ENCODE measurements at regions not wholly inside any gene's neighbourhood (a gene's known extent, or its start where the extent isn't known, plus 50 kb on each side); places are given as distances from the start of the nearest gene placed in this dataset.
"Not testable (repeated sequence)": the region's sequence is repeated elsewhere in the genome, so short reads cannot be mapped to it uniquely, and the experiment has no call there.

DNA sequence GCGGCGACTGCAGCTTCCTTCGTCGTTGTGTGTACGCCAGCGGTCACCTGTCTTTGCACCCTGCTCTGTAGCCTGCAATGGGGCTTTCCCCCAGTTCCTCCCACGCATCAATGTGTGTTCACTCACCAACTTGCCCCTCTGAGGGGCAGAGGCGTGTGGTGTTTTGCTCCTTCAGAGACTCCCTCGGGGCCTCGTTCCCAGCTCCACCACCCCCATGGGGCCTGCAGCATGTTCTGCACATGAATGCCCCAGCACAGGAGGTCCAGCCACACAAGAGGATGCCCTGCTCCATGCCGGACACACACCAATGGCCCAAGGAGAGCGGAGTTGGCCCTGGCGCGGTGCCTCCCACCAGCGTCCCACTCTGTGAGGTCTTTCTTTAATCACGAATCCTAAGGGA, 196.8 kb downstream of the BANP start:
- H3K27ac ChIP-seq; H3K27me3 ChIP-seq; DNase-seq; H3K9me3 ChIP-seq; ATAC-seq; H3K36me3 ChIP-seq; H3K4me3 ChIP-seq; intact Hi-C loops (cut with DNase I): not testable (repeated sequence)
- 91% methylated on average over 16 of the region's 16 CpGs for WGBS, 2 donors
- H3K4me1 ChIP-seq: peaks cover 0 to 14% (median 0%) of the 10 kb centered on the region in 9 donors

DNA sequence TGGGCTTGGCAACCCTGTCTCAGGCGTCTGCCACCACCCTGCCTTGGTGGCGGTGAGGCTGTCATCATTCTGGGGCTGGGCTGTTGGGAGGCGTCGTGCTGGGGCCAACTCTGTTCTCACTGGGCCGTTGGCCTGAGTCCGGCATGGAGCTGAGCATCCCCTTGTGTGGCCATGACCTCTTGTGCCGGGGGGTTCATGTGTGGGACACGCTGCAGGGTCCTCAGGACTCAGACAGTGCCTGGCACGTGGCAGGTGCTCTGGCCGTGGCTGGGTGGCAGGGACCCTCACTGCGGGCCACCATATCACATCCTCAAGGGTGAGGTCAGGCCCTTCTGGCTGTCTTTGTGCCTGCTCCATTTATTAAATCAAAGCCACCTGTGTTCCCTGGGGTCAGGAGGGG, 197.4 kb downstream of the BANP start:
- not testable (repeated sequence) for ATAC-seq
- 83 to 90% methylated on average over 11 of the region's 11 CpGs for WGBS, 2 donors
- peak overlapping the region in 2 of 10 donors; percentile 31 to 50 for H3K27ac ChIP-seq

DNA sequence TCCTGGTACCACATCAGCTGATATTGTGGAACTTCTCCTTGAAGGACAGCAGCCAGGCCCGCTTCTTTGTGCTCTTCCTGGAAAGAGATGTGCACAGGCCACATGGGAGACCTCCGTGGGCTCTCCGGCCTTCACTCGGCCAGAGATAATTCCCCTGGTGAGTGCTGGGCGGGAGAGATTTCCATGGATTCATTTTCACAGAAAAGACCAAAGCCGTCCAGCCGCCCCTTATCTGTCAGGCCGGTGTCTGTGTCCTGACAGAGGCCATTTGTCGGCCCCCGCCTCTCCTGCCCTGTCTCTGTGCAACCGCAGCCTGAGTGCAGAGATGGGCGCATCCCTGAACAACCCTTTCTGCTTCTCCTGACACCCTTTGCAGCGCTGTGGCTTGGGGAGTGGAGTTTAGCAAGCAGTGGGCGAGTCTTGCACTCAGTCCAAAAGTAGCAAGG, 197.9 kb downstream of the BANP start:
- 68 to 71% methylated on average over 14 of the region's 14 CpGs for WGBS, 2 donors
- H3K27me3 ChIP-seq; H3K36me3 ChIP-seq; H3K9me3 ChIP-seq; H3K4me1 ChIP-seq; intact Hi-C loops (cut with DNase I); H3K4me3 ChIP-seq: not testable (repeated sequence)
- peak overlapping the region in 2 of 10 donors; percentile 31 to 50 for H3K27ac ChIP-seq
- DNase-seq (peak in 1 of 2 donors; percentile 19), ATAC-seq (peak in 2 of 8 donors; percentile 3 to 9)

More for the DNA sequence above, 197.4 kb downstream of the BANP start:
- DNase-seq; H3K36me3 ChIP-seq; intact Hi-C loops (cut with DNase I); H3K27me3 ChIP-seq; H3K9me3 ChIP-seq; H3K4me3 ChIP-seq: not testable (repeated sequence)
- peaks cover 0 to 10% (median 0%) of the 10 kb centered on the region in 9 donors for H3K4me1 ChIP-seq

DNA sequence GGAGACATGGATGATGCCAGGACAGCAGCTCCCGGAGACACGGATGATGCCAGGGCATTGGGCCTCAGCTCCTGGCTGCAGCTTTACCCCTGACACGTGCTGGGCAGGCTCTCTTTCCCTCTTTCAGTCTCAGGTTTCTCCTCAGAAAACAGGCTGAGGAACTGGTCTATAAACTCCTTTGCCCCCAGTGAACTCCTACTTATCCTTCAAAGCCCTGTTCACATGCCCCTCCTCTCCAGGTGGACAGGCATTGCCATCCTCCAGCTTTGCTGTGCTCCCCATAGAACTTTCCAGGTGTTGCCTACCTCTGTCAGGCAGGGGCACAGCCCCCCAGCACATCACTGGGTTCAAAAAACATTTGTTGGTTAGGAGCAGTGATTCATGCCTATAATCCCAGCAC, 198.4 kb downstream of the BANP start:
- intact Hi-C loops (cut with DNase I); H3K36me3 ChIP-seq; H3K27ac ChIP-seq; ATAC-seq; H3K4me3 ChIP-seq; H3K4me1 ChIP-seq; DNase-seq; H3K27me3 ChIP-seq; H3K9me3 ChIP-seq: not testable (repeated sequence)
- 90 to 92% methylated on average over 3 of the region's 3 CpGs for WGBS, 2 donors

DNA sequence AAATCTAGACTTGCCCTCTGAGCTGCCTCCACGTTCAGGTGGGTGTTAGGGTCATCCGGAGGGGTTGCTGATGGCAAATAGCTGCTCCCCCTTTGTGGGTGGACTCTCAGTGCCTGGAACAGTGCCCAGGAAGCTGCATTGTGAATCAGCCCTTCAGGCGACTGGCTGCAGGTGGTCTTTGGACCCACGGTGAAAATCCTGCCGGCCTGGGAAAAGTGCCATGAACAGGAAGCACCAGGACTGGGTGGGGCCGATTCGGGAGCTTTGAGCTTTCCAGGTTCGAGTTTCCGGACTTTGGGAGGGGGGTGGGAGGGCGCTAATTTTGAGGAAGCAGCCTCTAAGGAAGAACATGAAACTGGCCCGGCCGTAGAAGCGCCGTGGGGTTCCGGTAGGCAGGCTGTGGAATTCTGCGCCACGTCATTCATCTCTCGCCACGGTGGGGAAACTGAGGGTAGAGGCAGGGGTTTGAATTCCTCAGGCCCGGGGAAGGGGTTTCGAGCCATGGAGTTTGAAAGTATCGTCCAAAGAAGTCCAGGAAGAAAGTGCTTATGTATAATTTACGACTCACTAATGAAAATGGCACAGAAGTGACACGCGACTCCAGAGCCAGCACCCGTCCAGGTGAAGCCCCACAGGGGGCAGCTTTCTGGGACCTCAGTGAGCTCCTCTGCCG, 199.4 kb downstream of the BANP start:
- DNase-seq; intact Hi-C loops (cut with DNase I); H3K9me3 ChIP-seq; H3K27me3 ChIP-seq; H3K36me3 ChIP-seq; H3K4me1 ChIP-seq; H3K4me3 ChIP-seq; H3K27ac ChIP-seq: not testable (repeated sequence)
- peak in 1 of 8 donors; percentile 21 for ATAC-seq
- 61 to 70% methylated on average over 27 of the region's 27 CpGs for WGBS, 2 donors

DNA sequence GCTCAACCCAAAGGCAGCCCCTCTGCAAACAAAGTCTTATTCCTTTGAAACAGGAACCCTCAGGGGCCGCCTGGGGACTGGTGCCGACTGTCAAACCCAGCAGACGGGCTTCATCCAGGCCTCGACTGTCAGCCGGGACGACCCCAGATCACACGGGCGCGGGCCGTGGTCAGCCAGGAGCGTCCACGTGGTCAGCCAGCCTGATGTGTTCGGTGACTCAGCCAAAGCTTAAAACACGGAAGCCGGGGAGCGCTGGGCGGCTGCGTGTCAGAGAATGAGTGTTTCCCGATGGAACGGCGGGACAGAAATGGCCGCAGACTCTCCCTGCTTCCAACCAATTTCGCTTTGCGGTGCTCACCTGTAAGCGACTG, 199.9 kb downstream of the BANP start:
- WGBS, 2 donors: 78 to 87% methylated on average over 25 of the region's 25 CpGs
- ATAC-seq; H3K9me3 ChIP-seq; H3K4me1 ChIP-seq; DNase-seq; H3K27ac ChIP-seq; H3K27me3 ChIP-seq; H3K4me3 ChIP-seq; intact Hi-C loops (cut with DNase I); H3K36me3 ChIP-seq: not testable (repeated sequence)

DNA sequence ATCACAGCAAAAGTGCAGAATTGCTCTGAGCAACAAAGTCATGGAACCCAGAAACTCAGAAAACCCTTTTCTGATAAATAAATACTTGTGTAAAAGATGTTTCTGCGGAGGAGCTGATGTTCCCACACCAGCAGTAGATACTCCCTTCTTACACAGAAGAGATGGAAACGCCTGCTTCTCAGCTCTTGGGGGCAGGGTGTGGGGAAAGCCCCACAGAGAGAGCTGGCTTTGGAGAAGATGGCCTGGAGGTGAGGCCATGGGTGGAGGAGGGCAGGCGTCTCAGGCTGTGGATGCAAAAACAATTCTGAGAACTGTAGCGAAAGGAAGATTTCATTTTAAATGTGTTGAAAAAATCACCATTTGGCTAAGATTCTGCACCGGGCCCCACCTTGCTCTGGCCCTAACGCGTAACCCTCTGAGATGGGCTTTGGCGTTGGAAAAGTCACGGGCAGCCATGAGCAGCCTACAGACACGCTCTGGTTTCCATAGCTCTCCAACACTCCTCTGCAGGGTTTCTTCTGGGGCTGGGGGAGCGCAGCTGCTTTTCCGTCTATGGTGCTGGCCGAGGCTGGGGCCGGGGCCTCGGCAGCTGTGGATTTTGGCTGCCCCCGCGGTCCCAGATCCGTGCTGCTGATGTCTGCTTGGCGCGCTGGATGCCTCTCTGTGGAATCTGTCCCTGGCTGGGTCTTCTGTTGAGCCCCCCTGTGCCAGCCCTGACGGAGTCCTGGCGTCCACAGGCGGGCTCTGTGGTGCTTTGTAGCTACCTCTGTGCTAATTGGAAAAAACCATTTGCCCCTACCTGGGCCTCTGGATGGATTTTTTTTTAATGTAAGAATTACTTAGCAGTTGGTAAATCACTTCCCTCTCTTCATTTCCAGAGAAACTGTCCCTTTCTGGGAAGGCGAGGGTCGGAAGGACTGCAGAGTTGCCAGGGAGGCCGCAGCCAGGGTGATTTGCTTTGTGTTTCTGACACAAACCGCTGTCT, 200.9 kb downstream of the BANP start:
- H3K4me3 ChIP-seq; H3K27ac ChIP-seq; H3K9me3 ChIP-seq; H3K4me1 ChIP-seq; intact Hi-C loops (cut with DNase I); H3K36me3 ChIP-seq; H3K27me3 ChIP-seq; DNase-seq: not testable (repeated sequence)
- 77 to 84% methylated on average over 27 of the region's 27 CpGs for WGBS, 2 donors
- peak in 2 of 8 donors; percentile 8 to 23 for ATAC-seq

DNA sequence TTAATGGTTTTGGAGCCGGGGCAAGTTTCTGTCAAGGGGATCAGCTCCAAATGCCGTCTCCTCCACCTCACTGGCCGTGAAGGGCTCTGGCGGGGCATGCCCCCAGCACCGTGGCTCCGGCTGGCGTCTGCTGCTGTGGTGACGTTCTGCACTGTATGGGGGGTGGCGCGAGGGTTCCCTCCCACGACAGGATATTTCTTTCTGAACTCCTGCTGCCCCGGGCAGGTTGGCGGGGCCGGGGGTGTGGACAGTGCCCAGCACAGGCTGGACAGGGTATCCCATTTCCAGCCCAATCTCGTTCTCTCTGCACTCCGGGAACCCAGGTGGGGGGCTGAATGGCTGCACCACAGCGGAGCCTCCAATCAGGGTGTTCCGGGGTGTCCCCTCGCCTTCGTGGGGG, 201.6 kb downstream of the BANP start:
- H3K4me1 ChIP-seq; H3K27me3 ChIP-seq; intact Hi-C loops (cut with DNase I); DNase-seq; H3K4me3 ChIP-seq; H3K36me3 ChIP-seq; H3K27ac ChIP-seq; H3K9me3 ChIP-seq: not testable (repeated sequence)
- WGBS, 2 donors: 87 to 90% methylated on average over 20 of the region's 20 CpGs
- peak in 1 of 8 donors; percentile 12 for ATAC-seq

DNA sequence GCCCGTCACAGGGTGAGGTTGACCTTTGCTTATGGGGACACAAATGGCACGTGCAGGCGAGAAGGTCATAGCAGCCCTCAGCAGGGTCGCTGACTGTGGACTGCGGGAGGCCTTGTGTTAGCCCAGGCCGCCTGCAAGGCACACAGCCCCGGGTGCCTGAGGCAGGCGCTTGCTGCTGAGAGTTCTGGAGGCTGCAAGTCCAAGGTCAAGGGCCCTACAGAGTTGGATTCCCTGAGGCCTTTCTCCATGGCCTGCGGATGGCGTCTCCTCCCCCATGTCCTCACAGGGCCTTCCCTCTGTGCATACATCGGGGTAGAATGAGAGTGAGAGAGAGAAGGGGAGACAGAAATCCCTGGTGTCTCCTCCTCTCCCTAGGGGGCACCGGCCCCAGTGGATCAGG, 202.3 kb downstream of the BANP start:
- H3K27ac ChIP-seq; H3K9me3 ChIP-seq; H3K36me3 ChIP-seq; intact Hi-C loops (cut with DNase I); H3K4me1 ChIP-seq; H3K4me3 ChIP-seq; H3K27me3 ChIP-seq; DNase-seq: not testable (repeated sequence)
- ATAC-seq: peak in 1 of 8 donors; percentile 14
- 81 to 89% methylated on average over 11 to 12 of the region's 12 CpGs for WGBS, 2 donors

DNA sequence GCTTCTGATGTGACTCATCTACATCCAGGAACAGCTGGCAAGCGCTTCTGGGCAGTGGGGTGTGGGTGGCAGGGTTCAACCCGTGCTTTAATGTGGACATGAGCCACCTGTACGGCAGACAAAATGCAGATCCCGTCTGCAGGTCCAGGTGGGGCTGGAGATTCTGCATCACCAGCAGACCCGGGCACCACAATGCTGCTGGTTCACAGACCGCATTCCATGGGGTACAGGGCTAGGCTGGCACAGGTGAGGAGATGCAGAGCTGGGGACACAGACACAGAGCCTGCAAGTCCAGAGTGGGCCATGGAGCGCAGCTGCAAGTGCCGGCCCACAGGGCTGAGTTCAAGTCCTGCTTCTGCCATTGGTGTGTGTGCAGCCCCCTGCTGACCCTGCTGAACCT, 203.7 kb downstream of the BANP start:
- intact Hi-C loops (cut with DNase I); H3K27me3 ChIP-seq; H3K9me3 ChIP-seq; ATAC-seq; H3K27ac ChIP-seq; H3K4me3 ChIP-seq; DNase-seq; H3K36me3 ChIP-seq; H3K4me1 ChIP-seq: not testable (repeated sequence)
- 85 to 87% methylated on average over 8 of the region's 8 CpGs for WGBS, 2 donors

DNA sequence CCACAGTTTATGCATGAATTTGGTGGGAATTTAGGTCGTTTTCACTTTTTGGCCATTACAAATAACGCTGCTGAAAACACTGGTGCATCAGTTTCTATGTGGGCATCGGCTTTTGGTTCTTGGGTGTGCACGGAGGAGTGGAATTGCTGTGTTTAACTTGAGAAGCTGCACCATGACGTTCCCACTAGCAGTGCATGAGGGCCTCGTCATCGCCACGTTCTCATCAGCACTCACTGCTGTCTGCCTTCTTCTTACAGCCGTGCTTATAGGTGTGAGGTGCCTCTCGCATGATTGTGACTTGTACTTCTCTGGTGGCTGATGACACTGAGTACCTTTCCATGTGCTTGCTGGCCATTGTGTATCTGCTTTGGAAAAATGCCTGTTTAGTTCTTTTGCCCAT, 204.4 kb downstream of the BANP start:
- ATAC-seq; intact Hi-C loops (cut with DNase I); DNase-seq; H3K4me1 ChIP-seq; H3K4me3 ChIP-seq; H3K27me3 ChIP-seq; H3K36me3 ChIP-seq; H3K27ac ChIP-seq; H3K9me3 ChIP-seq: not testable (repeated sequence)
- 82 to 85% methylated on average over 10 of the region's 10 CpGs for WGBS, 2 donors
